ENCODE measurements at regions not wholly inside any gene's neighbourhood (a gene's known extent, or its start where the extent isn't known, plus 50 kb on each side); places are given as distances from the start of the nearest gene placed in this dataset.
"Not testable (repeated sequence)": the region's sequence is repeated elsewhere in the genome, so short reads cannot be mapped to it uniquely, and the experiment has no call there.

DNA sequence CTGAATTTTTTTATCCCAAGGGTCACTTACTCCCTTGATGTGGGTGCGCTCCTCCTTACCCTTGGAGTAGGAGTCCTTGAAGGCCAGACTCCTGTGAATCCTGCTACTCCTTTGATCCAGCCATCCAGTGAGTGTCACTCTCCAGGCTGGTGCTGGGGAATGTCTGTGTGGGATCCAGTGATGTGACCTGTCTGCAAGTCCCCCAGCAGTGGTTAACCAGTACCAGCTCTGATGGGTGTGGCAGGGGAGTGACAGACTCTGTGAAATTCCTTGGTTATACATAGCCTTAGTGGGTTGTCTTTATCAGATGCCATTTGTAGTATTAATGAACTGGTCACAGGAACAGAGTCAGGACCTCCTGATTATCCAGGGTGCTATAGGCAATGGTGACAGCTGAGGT, 409.5 kb upstream of the LMO3 start:
- no peak for DNase-seq (ENCODE audit: low spot score)
- ATAC-seq, result no peak
- no peak overlapping the region for H3K4me3 Mint-ChIP-seq
- peaks cover 8% of the 10 kb centered on the region for H3K36me3 Mint-ChIP-seq
- H3K27me3 Mint-ChIP-seq (ENCODE audit: low read depth), result no peaks in the 10 kb centered on the region
- no peak overlapping the region for H3K27ac Mint-ChIP-seq
- ChIA-PET CTCF (no interaction called here), POLR2A (no interaction called here)
- H3K9me3 Mint-ChIP-seq, result peaks cover 22% of the 10 kb centered on the region
- TF ChIP-seq, protein P1, sequence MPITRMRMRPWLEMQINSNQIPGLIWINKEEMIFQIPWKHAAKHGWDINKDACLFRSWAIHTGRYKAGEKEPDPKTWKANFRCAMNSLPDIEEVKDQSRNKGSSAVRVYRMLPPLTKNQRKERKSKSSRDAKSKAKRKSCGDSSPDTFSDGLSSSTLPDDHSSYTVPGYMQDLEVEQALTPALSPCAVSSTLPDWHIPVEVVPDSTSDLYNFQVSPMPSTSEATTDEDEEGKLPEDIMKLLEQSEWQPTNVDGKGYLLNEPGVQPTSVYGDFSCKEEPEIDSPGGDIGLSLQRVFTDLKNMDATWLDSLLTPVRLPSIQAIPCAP (CRISPR knock-in tag; IDR thresholded peaks at IDR 0.05), result no peak
- TF ChIP-seq TEAD4 (CRISPR knock-in tag; IDR thresholded peaks at IDR 0.05) (no peak), CBFB (CRISPR knock-in tag; IDR thresholded peaks at IDR 0.05; ENCODE audit: low read depth) (no peak), ZNF671 (CRISPR knock-in tag; IDR thresholded peaks at IDR 0.05) (no peak), KAT7 (CRISPR knock-in tag; IDR thresholded peaks at IDR 0.05; ENCODE audit: borderline replicate concordance) (no peak), ATF1 (CRISPR knock-in tag; IDR thresholded peaks at IDR 0.05) (no peak), SMAD4 (CRISPR knock-in tag; IDR thresholded peaks at IDR 0.05) (no peak)
- TF ChIP-seq, protein P2, sequence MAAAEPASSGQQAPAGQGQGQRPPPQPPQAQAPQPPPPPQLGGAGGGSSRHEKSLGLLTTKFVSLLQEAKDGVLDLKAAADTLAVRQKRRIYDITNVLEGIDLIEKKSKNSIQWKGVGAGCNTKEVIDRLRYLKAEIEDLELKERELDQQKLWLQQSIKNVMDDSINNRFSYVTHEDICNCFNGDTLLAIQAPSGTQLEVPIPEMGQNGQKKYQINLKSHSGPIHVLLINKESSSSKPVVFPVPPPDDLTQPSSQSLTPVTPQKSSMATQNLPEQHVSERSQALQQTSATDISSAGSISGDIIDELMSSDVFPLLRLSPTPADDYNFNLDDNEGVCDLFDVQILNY (CRISPR knock-in tag; IDR thresholded peaks at IDR 0.05), result no peak
- TF ChIP-seq, protein P3, sequence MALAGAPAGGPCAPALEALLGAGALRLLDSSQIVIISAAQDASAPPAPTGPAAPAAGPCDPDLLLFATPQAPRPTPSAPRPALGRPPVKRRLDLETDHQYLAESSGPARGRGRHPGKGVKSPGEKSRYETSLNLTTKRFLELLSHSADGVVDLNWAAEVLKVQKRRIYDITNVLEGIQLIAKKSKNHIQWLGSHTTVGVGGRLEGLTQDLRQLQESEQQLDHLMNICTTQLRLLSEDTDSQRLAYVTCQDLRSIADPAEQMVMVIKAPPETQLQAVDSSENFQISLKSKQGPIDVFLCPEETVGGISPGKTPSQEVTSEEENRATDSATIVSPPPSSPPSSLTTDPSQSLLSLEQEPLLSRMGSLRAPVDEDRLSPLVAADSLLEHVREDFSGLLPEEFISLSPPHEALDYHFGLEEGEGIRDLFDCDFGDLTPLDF (CRISPR knock-in tag; IDR thresholded peaks at IDR 0.05), result no peak
- TF ChIP-seq, protein P4, sequence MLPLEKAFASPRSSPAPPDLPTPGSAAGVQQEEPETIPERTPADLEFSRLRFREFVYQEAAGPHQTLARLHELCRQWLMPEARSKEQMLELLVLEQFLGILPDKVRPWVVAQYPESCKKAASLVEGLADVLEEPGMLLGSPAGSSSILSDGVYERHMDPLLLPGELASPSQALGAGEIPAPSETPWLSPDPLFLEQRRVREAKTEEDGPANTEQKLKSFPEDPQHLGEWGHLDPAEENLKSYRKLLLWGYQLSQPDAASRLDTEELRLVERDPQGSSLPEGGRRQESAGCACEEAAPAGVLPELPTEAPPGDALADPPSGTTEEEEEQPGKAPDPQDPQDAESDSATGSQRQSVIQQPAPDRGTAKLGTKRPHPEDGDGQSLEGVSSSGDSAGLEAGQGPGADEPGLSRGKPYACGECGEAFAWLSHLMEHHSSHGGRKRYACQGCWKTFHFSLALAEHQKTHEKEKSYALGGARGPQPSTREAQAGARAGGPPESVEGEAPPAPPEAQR (CRISPR knock-in tag; IDR thresholded peaks at IDR 0.05), result no peak
- H3K4me1 Mint-ChIP-seq, result peaks cover 25% of the 10 kb centered on the region

DNA sequence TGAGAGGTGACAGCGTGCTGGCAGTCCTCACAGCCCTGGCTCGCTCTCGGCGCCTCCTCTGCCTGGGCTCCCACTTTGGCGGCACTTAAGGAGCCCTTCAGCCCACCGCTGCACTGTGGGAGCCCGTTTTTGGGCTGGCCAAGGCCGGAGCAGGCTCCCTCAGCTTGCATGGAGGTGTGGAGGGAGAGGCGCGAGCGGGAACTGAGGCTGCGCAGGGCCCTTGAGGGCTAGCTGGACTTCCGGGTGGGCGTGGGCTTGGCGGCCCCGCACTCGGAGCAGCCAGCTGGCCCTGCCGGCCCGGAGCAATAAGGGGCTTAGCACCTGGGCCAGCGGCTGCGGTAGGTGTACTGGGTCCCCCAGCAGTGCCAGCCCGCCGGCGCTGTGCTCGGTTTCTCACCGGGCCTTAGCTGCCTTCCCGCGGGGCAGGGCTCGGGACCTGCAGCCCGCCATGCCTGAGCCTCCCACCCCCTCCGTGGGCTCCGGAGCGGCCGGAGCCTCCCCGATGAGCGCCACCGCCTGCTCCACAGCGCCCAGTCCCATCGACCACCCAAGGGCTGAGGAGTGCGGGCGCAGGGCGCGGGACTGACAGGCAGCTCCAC, 401.6 kb upstream of the LMO3 start:
- CTCF ChIA-PET; H3K4me3 Mint-ChIP-seq; POLR2A ChIA-PET; ATAC-seq; DNase-seq (ENCODE audit: low spot score); H3K4me1 Mint-ChIP-seq; H3K9me3 Mint-ChIP-seq; H3K27me3 Mint-ChIP-seq (ENCODE audit: low read depth); H3K36me3 Mint-ChIP-seq; H3K27ac Mint-ChIP-seq: not testable (repeated sequence)

DNA sequence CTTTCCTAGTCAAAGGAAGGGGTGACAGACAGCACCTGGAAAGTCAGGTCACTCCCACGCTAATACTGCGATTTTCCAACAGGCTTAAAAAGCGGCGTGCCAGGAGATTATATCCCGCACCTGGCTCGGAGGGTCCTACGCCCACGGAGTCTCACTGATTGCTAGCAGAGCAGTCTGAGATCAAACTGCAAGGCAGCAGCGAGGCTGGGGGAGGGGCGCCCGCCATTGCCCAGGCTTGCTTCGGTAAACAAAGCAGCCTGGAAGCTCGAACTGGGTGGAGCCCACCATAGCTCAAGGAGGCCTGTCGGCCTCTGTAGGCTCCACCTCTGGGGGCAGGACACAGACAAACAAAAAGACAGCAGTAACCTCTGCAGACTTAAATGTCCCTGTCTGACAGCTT, 392.6 kb upstream of the LMO3 start:
- ATAC-seq; H3K27me3 Mint-ChIP-seq (ENCODE audit: low read depth); POLR2A ChIA-PET; CTCF ChIA-PET; DNase-seq (ENCODE audit: low spot score); H3K27ac Mint-ChIP-seq; H3K4me3 Mint-ChIP-seq; H3K4me1 Mint-ChIP-seq: not testable (repeated sequence)
- H3K36me3 Mint-ChIP-seq, result peaks cover 24% of the 10 kb centered on the region
- peaks cover 25% of the 10 kb centered on the region for H3K9me3 Mint-ChIP-seq

DNA sequence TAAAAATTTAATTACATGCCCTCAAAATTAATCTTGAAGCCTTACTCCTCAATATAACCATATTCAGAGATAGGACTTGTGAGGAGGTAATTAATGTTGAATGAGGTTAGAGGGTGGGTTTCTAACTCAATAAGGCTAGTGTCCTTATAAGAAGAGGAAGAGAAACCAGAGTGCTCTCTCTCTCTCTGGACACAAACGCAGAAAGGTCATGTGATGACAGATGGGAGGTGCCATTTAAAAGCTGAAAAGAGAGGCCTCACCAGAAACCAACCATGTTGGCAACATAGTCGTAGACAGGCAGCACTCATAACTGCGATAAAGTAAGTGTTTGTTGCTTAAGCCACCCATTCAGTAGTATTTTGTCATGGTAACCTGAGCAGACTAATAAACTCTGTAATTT, 378.5 kb upstream of the LMO3 start:
- no peak for ATAC-seq
- POLR2A ChIA-PET, result no interaction called here
- Mint-ChIP-seq H3K4me3 (no peak overlapping the region), H3K4me1 (no peaks in the 10 kb centered on the region), H3K27ac (no peak overlapping the region), H3K9me3 (peaks cover 6% of the 10 kb centered on the region), H3K27me3 (ENCODE audit: low read depth) (no peaks in the 10 kb centered on the region; the same call in 1 of the 2 replicates), H3K36me3 (no peaks in the 10 kb centered on the region)
- CTCF ChIA-PET, result interaction anchor here (0.5 kb wide), 1 partner anchor 1019 kb away, joined by 3 read pairs; no protein-coding TSS in a partner anchor
- no peak for DNase-seq (ENCODE audit: low spot score)
- TF ChIP-seq SP1 (CRISPR knock-in tag; conservative IDR thresholded peaks at IDR 0.05), result no peak
- TF ChIP-seq NFATC4 (CRISPR knock-in tag; IDR thresholded peaks at IDR 0.05), result no peak
- TF ChIP-seq, protein P5, sequence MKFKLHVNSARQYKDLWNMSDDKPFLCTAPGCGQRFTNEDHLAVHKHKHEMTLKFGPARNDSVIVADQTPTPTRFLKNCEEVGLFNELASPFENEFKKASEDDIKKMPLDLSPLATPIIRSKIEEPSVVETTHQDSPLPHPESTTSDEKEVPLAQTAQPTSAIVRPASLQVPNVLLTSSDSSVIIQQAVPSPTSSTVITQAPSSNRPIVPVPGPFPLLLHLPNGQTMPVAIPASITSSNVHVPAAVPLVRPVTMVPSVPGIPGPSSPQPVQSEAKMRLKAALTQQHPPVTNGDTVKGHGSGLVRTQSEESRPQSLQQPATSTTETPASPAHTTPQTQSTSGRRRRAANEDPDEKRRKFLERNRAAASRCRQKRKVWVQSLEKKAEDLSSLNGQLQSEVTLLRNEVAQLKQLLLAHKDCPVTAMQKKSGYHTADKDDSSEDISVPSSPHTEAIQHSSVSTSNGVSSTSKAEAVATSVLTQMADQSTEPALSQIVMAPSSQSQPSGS (CRISPR knock-in tag; IDR thresholded peaks at IDR 0.05; ENCODE audit: borderline replicate concordance, low read depth), result no peak
- TF ChIP-seq, protein P6, sequence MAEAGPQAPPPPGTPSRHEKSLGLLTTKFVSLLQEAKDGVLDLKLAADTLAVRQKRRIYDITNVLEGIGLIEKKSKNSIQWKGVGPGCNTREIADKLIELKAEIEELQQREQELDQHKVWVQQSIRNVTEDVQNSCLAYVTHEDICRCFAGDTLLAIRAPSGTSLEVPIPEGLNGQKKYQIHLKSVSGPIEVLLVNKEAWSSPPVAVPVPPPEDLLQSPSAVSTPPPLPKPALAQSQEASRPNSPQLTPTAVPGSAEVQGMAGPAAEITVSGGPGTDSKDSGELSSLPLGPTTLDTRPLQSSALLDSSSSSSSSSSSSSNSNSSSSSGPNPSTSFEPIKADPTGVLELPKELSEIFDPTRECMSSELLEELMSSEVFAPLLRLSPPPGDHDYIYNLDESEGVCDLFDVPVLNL (CRISPR knock-in tag; IDR thresholded peaks at IDR 0.05; ENCODE audit: borderline replicate concordance, low read depth), result no peak
- TF ChIP-seq, protein P2 (CRISPR knock-in tag; IDR thresholded peaks at IDR 0.05), result no peak
- no peak for TF ChIP-seq ZNF396 (CRISPR knock-in tag; IDR thresholded peaks at IDR 0.05; ENCODE audit: borderline replicate concordance)
- no peak for TF ChIP-seq NFYB (CRISPR knock-in tag; conservative IDR thresholded peaks at IDR 0.05; ENCODE audit: low read depth)
- TF ChIP-seq GABPB1 (CRISPR knock-in tag; IDR thresholded peaks at IDR 0.05), result no peak
- TF ChIP-seq, protein P7, sequence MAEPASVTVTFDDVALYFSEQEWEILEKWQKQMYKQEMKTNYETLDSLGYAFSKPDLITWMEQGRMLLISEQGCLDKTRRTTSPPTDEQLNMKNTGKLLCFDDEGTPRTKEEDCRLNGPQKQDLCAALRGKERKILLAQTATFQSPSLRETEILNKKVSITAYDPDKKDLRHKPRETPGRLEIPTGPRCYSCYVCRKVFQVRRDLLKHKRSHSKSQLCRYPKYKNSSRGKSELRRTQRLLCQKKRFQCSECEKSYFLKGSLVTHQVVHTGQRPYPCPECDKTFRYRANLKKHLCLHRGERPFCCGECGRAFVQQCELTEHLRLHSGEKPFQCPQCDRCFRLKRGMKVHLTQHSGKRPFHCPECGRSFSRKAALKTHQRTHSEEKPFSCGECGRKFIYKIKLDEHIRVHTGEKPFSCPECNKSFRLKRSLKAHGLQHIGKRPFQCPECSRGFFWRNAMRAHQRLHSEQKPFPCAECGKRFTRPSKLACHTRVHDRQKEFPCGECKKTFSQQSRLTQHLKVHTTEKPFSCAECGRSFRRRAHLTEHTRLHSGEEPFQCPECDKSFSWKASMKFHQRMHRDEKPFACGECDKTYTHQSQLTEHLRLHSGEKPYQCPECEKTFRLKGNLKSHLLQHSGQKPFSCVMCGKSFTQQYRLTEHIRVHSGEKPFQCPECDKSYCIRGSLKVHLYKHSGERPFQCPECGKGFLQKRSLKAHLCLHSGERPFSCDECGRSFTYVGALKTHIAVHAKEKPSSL (CRISPR knock-in tag; conservative IDR thresholded peaks at IDR 0.05), result no peak
- no peak for TF ChIP-seq TCF7 (CRISPR knock-in tag; IDR thresholded peaks at IDR 0.05; ENCODE audit: low read depth)
